H1 (cell line): ENCODE measurements at regions not wholly inside any gene's neighbourhood (a gene's known extent, or its start where the extent isn't known, plus 50 kb on each side); places are given as distances from the start of the nearest gene placed in this dataset.

Experiments used
- CTCF ChIA-PET: fragments of 300-600 bp; sonication (Branson Sonifier 250); formaldehyde crosslinking; loops from one replicate; lab custom pipeline; 2021; ENCODE audit not compliant: partially characterized antibody; lab: Charles Lee
- POLR2A ChIA-PET: fragments of 300-600 bp; sonication (Branson Sonifier 250); formaldehyde crosslinking; loops from one replicate; lab custom pipeline; 2021; ENCODE audit warnings: inconsistent platforms; ENCODE audit not compliant: partially characterized antibody; lab: Charles Lee
- DNase-seq, 2 experiments: peaks; one replicate each; pipeline versions ENCODE4 v3.0.0 to v3.0.0-alpha.2; 2010 to 2022; ENCODE audit warnings: low spot score in 2 of 2, low read depth in 1 of 2, mixed read lengths in 1 of 2
- FAIRE-seq: peaks from 2 replicates; lab custom pipeline; 2011; peaks lifted over from hg19 to GRCh38; lab: Jason Lieb, UNC
- H2AFZ ChIP-seq: 2 replicates; pipeline ENCODE4 v1.8.1; 2012; ENCODE audit warnings: low read length, inconsistent platforms
- H2AK5ac ChIP-seq: 2 replicates; pipeline ENCODE4 v1.6.1; 2013; ENCODE audit warnings: low read depth, low read length
- H2BK120ac ChIP-seq: replicated peaks from 2 replicates; pipeline ENCODE3; 2013; ENCODE audit warnings: low read depth, low read length, inconsistent platforms
- H2BK12ac ChIP-seq: 2 replicates; pipeline ENCODE4 v1.6.1; 2013; ENCODE audit warnings: low read depth, low read length
- H2BK15ac ChIP-seq: 2 replicates; pipeline ENCODE4 v1.6.1; 2013; ENCODE audit warnings: low read length
- H2BK20ac ChIP-seq: 2 replicates; pipeline ENCODE4 v1.6.1; 2013; ENCODE audit warnings: low read length
- H2BK5ac ChIP-seq: 2 replicates; pipeline ENCODE4 v1.6.1; 2013; ENCODE audit warnings: low read depth, low read length
- H3K14ac ChIP-seq: 2 replicates; pipeline ENCODE4 v1.6.1; 2013; ENCODE audit warnings: inconsistent platforms; ENCODE audit not compliant: insufficient read length
- H3K18ac ChIP-seq: 2 replicates; pipeline ENCODE4 v1.6.1; 2013; ENCODE audit warnings: low read length; ENCODE audit errors: extremely low read depth
- H3K23ac ChIP-seq: 2 replicates; pipeline ENCODE4 v1.6.1; 2013; ENCODE audit warnings: inconsistent platforms; ENCODE audit not compliant: insufficient read length
- H3K23me2 ChIP-seq: 2 replicates; pipeline ENCODE4 v1.6.1; 2013; ENCODE audit warnings: low read depth, low read length
- H3K27ac ChIP-seq: 2 replicates; pipeline ENCODE4 v1.6.1; 2011; ENCODE audit warnings: low read depth, low read length, inconsistent platforms
- H3K27me3 ChIP-seq, 4 experiments: replicated peaks in 1 of 4; 1 replicate in 1 of 4; 2 replicates in 3 of 4; pipeline versions ENCODE4 v1.6.1 to v1.8.1; 2011 to 2013; ENCODE audit warnings: low read length in 3 of 4, mild to moderate bottlenecking in 3 of 4, inconsistent platforms in 2 of 4, mixed read lengths in 2 of 4, moderate library complexity in 1 of 4; ENCODE audit not compliant: control insufficient read depth in 3 of 4, insufficient read depth in 3 of 4; ENCODE audit errors: extremely low read depth in 1 of 4
- H3K36me3 ChIP-seq, 4 experiments: 2 replicates each; pipeline versions ENCODE4 v1.6.1 to v1.8.1; 2011 to 2013; ENCODE audit warnings: mild to moderate bottlenecking in 4 of 4, low read length in 3 of 4, moderate library complexity in 2 of 4, control low read depth in 1 of 4, inconsistent platforms in 1 of 4; ENCODE audit not compliant: insufficient read depth in 4 of 4, control insufficient read depth in 2 of 4
- H3K4ac ChIP-seq: replicated peaks from 2 replicates; pipeline ENCODE3; 2013; ENCODE audit warnings: low read length, low read depth, mixed read lengths, inconsistent platforms; ENCODE audit not compliant: insufficient read length
- H3K4me1 ChIP-seq, 4 experiments: replicated peaks in 1 of 4; 1 replicate in 1 of 4; 2 replicates in 3 of 4; pipeline versions ENCODE4 v1.6.1 to v1.8.1; 2011 to 2013; ENCODE audit warnings: low read length in 3 of 4, inconsistent platforms in 2 of 4, mixed read lengths in 1 of 4; ENCODE audit not compliant: insufficient read depth in 4 of 4, control insufficient read depth in 3 of 4
- H3K4me2 ChIP-seq, 2 experiments: 2 replicates each; pipeline versions ENCODE4 v1.6.1 to v1.8.1; 2011 to 2013; ENCODE audit warnings: low read depth in 2 of 2, low read length in 2 of 2, control low read depth in 1 of 2, inconsistent platforms in 1 of 2, mild to moderate bottlenecking in 1 of 2; ENCODE audit not compliant: insufficient read depth in 1 of 2
- H3K4me3 ChIP-seq, 4 experiments: fragments of 200-600, 300-600 bp in 1 of 4; sonication (generic), shearing (Covaris generic), sonication (Bioruptor Twin) in 1 of 4; 2 replicates each; pipeline versions ENCODE4 v1.5.1 to v1.8.1; 2011 to 2016; ENCODE audit warnings: low read length in 4 of 4, low read depth in 3 of 4, control low read depth in 2 of 4, inconsistent platforms in 2 of 4, mild to moderate bottlenecking in 2 of 4, mixed read lengths in 1 of 4, moderate library complexity in 1 of 4; ENCODE audit not compliant: insufficient read depth in 2 of 4; ENCODE audit errors: extremely low read depth in 1 of 4
- H3K56ac ChIP-seq: replicated peaks from 2 replicates; pipeline ENCODE3; 2013; ENCODE audit warnings: low read depth, mild to moderate bottlenecking, mixed read lengths, low read length, inconsistent platforms; ENCODE audit not compliant: insufficient read length
- H3K79me1 ChIP-seq: 2 replicates; pipeline ENCODE4 v1.6.1; 2013; ENCODE audit warnings: low read depth, low read length, control low read depth
- H3K79me2 ChIP-seq, 2 experiments: 2 replicates each; pipeline versions ENCODE4 v1.6.1 to v1.8.1; 2012 to 2013; ENCODE audit warnings: low read length in 2 of 2, mild to moderate bottlenecking in 2 of 2, inconsistent platforms in 1 of 2; ENCODE audit not compliant: insufficient read depth in 2 of 2, control insufficient read depth in 1 of 2
- H3K9ac ChIP-seq, 4 experiments: replicated peaks in 1 of 4; 1 replicate in 1 of 4; 2 replicates in 3 of 4; pipeline versions ENCODE4 v1.6.1 to v1.8.1; 2011 to 2013; ENCODE audit warnings: low read depth in 3 of 4, low read length in 3 of 4, control low read depth in 2 of 4, mild to moderate bottlenecking in 2 of 4, moderate library complexity in 2 of 4, inconsistent platforms in 1 of 4; ENCODE audit errors: extremely low read depth in 1 of 4
- H3K9me3 ChIP-seq, 2 experiments: 2 replicates each; pipeline versions ENCODE4 v1.6.1 to v1.8.1; 2012 to 2013; ENCODE audit warnings: mild to moderate bottlenecking in 2 of 2, moderate library complexity in 2 of 2, control low read depth in 1 of 2, inconsistent platforms in 1 of 2, low read depth in 1 of 2, low read length in 1 of 2, mixed read lengths in 1 of 2; ENCODE audit not compliant: insufficient read depth in 2 of 2
- H4K20me1 ChIP-seq, 2 experiments: replicated peaks in 1 of 2; 2 replicates each; pipeline versions ENCODE3 to v1.8.1; 2011 to 2013; ENCODE audit warnings: inconsistent platforms in 2 of 2, low read length in 2 of 2, mild to moderate bottlenecking in 1 of 2; ENCODE audit not compliant: insufficient read depth in 2 of 2, control insufficient read depth in 1 of 2
- H4K5ac ChIP-seq: 2 replicates; pipeline ENCODE4 v1.6.1; 2013; ENCODE audit warnings: low read length, low read depth, mixed read lengths, inconsistent platforms; ENCODE audit not compliant: insufficient read length
- H4K8ac ChIP-seq: 2 replicates; pipeline ENCODE4 v1.8.0; 2013; ENCODE audit warnings: mild to moderate bottlenecking, moderate library complexity, low read length, inconsistent platforms; ENCODE audit not compliant: insufficient read depth; ENCODE audit errors: extremely low read depth
- H4K91ac ChIP-seq: replicated peaks from 2 replicates; pipeline ENCODE3; 2013; ENCODE audit warnings: low read length, mixed read lengths, inconsistent platforms; ENCODE audit not compliant: insufficient read length
- ASH2L ChIP-seq: fragments of 200-600, 300-600 bp; sonication (generic); IDR thresholded peaks from one replicate; pipeline ENCODE4 v1.7.1; 2017; ENCODE audit warnings: low read length
- CHD1 ChIP-seq: IDR thresholded peaks from 2 replicates; pipeline ENCODE4 v1.6.1; 2012; ENCODE audit warnings: low read depth, low read length, improper control_type of control experiment
- CTCF ChIP-seq, 3 experiments: IDR thresholded peaks; 1 replicate in 2 of 3; 2 replicates in 1 of 3; pipeline versions ENCODE4 v1.5.1 to v1.6.1; 2011; ENCODE audit warnings: low read length in 3 of 3, mild to moderate bottlenecking in 3 of 3, inconsistent platforms in 2 of 3, low read depth in 1 of 3, moderate library complexity in 1 of 3; ENCODE audit not compliant: insufficient read depth in 1 of 3; ENCODE audit errors: control extremely low read depth in 1 of 3
- EGR1 ChIP-seq: IDR thresholded peaks from 2 replicates; pipeline ENCODE4 v1.6.1; 2011; ENCODE audit warnings: low read depth, low read length, borderline replicate concordance
- GABPA ChIP-seq: IDR thresholded peaks from 2 replicates; pipeline ENCODE4 v1.6.1; 2011; ENCODE audit warnings: mild to moderate bottlenecking, low read length, moderate library complexity, borderline replicate concordance; ENCODE audit not compliant: insufficient read depth
- POLR2AphosphoS5 ChIP-seq: IDR thresholded peaks from 2 replicates; pipeline ENCODE4 v1.6.1; 2011; ENCODE audit warnings: low read depth, low read length
- POU5F1 ChIP-seq: IDR thresholded peaks from 2 replicates; pipeline ENCODE4 v1.6.1; 2011; ENCODE audit warnings: low read depth, mild to moderate bottlenecking, low read length, moderate library complexity
- SIRT6 ChIP-seq: IDR thresholded peaks from one replicate; pipeline ENCODE4 v1.7.1; 2012; ENCODE audit warnings: low read length, inconsistent platforms
- TAF1 ChIP-seq: IDR thresholded peaks from 2 replicates; pipeline ENCODE4 v1.6.1; 2011; ENCODE audit warnings: mild to moderate bottlenecking, low read depth, low read length
- TCF12 ChIP-seq: IDR thresholded peaks from 2 replicates; pipeline ENCODE4 v1.6.1; 2011; ENCODE audit warnings: low read depth, mild to moderate bottlenecking, low read length
- WGBS, 2 experiments: shearing (Covaris generic) in 1 of 2; methylation state at CpG; one replicate each; pipeline versions ENCODE4 v1.1.6 to v1.1.7; 2013 to 2015; ENCODE audit warnings: low lambda C conversion rate in 2 of 2, mixed read lengths in 2 of 2, inconsistent platforms in 1 of 2, low coverage in 1 of 2, missing lambda C conversion rate in 1 of 2; ENCODE audit not compliant: insufficient replicate concordance in 2 of 2, insufficient coverage in 1 of 2, insufficient read length in 1 of 2; ENCODE audit errors: extremely low coverage in 1 of 2, missing lambda C conversion rate in 1 of 2; 5-methylcytosine and 5-hydroxymethylcytosine counted together

GRCh38 chr13:40442231-40442630 is 224.2 kb downstream of the FOXO1 start:
- Histone ChIP-seq H3K4ac (no peak overlapping the region), H2BK12ac (no peak overlapping the region), H3K79me1 (no peaks in the 10 kb centered on the region), H4K91ac (no peak overlapping the region), H4K8ac (no peak overlapping the region), H3K23ac (no peak overlapping the region), H3K56ac (no peak overlapping the region), H2BK120ac (no peak overlapping the region), H3K14ac (no peak overlapping the region), H2AK5ac (no peak overlapping the region), H4K5ac (no peak overlapping the region), H2AFZ (no peak overlapping the region), H3K79me2 (no peaks in the 10 kb centered on the region), H3K9me3 (no peaks in the 10 kb centered on the region), H3K18ac (no peak overlapping the region), H3K36me3 (no peaks in the 10 kb centered on the region), H3K4me1 (no peaks in the 10 kb centered on the region; a peak in 1 of 7 replicates), H2BK5ac (no peak overlapping the region), H4K20me1 (no peaks in the 10 kb centered on the region), H3K4me3 (no peak overlapping the region), H2BK15ac (no peak overlapping the region), H3K4me2 (no peak overlapping the region), H3K9ac (no peak overlapping the region), H3K23me2 (no peaks in the 10 kb centered on the region), H3K27ac (no peak overlapping the region), H2BK20ac (no peak overlapping the region), H3K27me3 (no peaks in the 10 kb centered on the region)
- TF ChIP-seq TAF1: no peak
- TF ChIP-seq EGR1: no peak
- TF ChIP-seq POLR2AphosphoS5: no peak
- no peak for TF ChIP-seq CHD1
- no peak for TF ChIP-seq TCF12
- no peak for TF ChIP-seq ASH2L
- no peak for TF ChIP-seq POU5F1
- no peak for TF ChIP-seq SIRT6
- no peak for TF ChIP-seq GABPA
- TF ChIP-seq CTCF (IDR thresholded peaks at IDR 0.05; ENCODE audit: control extremely low read depth in 1 of 3, insufficient read depth in 1 of 3, low read depth in 1 of 3, low read length in 3 of 3): no peak
- FAIRE-seq (no peak), DNase-seq (no peak)
- CTCF ChIA-PET: interaction anchor here (0.6 to 1.0 kb wide), 2 partner anchors 240 to 430 kb away, joined by 3 to 5 read pairs; no protein-coding TSS in a partner anchor
- POLR2A ChIA-PET: interaction anchor here (0.6 kb wide), 1 partner anchor 424 kb away, joined by 4 read pairs; no protein-coding TSS in a partner anchor
- 95% methylated on average over 5 of the region's 5 CpGs; no CpG with 5 or more reads in 1 of the 2 experiments for WGBS, 2 experiments
